ENCODE measurements at regions not wholly inside any gene's neighbourhood (a gene's known extent, or its start where the extent isn't known, plus 50 kb on each side); places are given as distances from the start of the nearest gene placed in this dataset.

DNA sequence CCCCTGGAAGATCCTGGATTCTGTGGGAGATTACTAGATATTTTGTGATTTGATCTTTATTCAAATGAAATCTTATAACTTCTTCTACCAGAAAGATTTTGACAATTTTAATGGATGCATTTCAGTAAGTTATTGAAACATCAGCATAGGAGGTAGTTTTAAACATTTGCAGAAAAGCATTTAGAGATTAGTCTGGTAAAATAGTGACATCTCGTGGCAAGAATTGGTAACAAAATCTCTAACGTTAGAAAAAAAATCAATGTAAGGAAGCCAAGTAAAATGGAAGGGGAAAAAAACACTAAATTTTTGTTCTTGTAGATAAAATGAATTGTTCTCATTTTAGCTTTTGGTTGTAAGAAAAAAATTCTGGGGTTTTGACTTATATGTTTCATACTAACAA lies 73.3 kb downstream of the TASL start:
- intact Hi-C loops (cut with micrococcal nuclease; ENCODE audit: unreplicated experiment) = loop anchor here (5.0 to 10.0 kb wide), 3 partner anchors 227 to 580 kb away; no protein-coding TSS in a partner anchor
- Histone ChIP-seq H3K27me3 (replicated peaks; ENCODE audit: insufficient read depth, low read depth, low read length, poor library complexity) (no peaks in the 10 kb centered on the region), H3K4me1 (ENCODE audit: insufficient read depth, low read length, poor library complexity, severe bottlenecking) (peaks cover 12% of the 10 kb centered on the region), H3K9me3 (ENCODE audit: low read depth, low read length, poor library complexity, severe bottlenecking) (no peaks in the 10 kb centered on the region), H3K4me3 (ENCODE audit: low read depth, low read length, poor library complexity, severe bottlenecking) (no peak overlapping the region), H3K27ac (ENCODE audit: low read depth, low read length, poor library complexity, severe bottlenecking) (no peak overlapping the region), H3K36me3 (ENCODE audit: insufficient read depth, low read length, poor library complexity, severe bottlenecking) (no peaks in the 10 kb centered on the region)
- BruUV-seq (replicated peaks) = no TSS peak
- TF ChIP-seq, protein P1, sequence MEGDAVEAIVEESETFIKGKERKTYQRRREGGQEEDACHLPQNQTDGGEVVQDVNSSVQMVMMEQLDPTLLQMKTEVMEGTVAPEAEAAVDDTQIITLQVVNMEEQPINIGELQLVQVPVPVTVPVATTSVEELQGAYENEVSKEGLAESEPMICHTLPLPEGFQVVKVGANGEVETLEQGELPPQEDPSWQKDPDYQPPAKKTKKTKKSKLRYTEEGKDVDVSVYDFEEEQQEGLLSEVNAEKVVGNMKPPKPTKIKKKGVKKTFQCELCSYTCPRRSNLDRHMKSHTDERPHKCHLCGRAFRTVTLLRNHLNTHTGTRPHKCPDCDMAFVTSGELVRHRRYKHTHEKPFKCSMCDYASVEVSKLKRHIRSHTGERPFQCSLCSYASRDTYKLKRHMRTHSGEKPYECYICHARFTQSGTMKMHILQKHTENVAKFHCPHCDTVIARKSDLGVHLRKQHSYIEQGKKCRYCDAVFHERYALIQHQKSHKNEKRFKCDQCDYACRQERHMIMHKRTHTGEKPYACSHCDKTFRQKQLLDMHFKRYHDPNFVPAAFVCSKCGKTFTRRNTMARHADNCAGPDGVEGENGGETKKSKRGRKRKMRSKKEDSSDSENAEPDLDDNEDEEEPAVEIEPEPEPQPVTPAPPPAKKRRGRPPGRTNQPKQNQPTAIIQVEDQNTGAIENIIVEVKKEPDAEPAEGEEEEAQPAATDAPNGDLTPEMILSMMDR (conservative IDR thresholded peaks at IDR 0.05; ENCODE audit: low read depth, low read length) = peak; percentile 64; the same call in 1 of the 2 replicates
- TF ChIP-seq EZH2 (IDR thresholded peaks at IDR 0.05; ENCODE audit: borderline replicate concordance, low read depth, low read length, poor library complexity, severe bottlenecking) = no peak
- peak; percentile 71 for DNase-seq (ENCODE audit: low spot score)
- CTCF ChIA-PET = interaction anchor here (0.5 kb wide), 1 partner anchor 594 kb away, joined by 3 read pairs; no protein-coding TSS in a partner anchor
- POLR2A ChIA-PET (ENCODE audit: low non-redundant PET) = no interaction called here

- Histone ChIP-seq H3K27ac (ENCODE audit: low read depth, low read length, poor library complexity, severe bottlenecking) (no peak overlapping the region), H3K9me3 (ENCODE audit: low read depth, low read length, poor library complexity, severe bottlenecking) (no peaks in the 10 kb centered on the region), H3K4me3 (ENCODE audit: low read depth, low read length, poor library complexity, severe bottlenecking) (no peak overlapping the region), H3K4me1 (ENCODE audit: insufficient read depth, low read length, poor library complexity, severe bottlenecking) (no peaks in the 10 kb centered on the region), H3K36me3 (ENCODE audit: insufficient read depth, low read length, poor library complexity, severe bottlenecking) (no peaks in the 10 kb centered on the region), H3K27me3 (replicated peaks; ENCODE audit: insufficient read depth, low read depth, low read length, poor library complexity) (no peaks in the 10 kb centered on the region)
- POLR2A ChIA-PET (ENCODE audit: low non-redundant PET) = no interaction called here
- CTCF ChIA-PET = no interaction called here
- DNase-seq (ENCODE audit: low spot score) = no peak
- no TSS peak for BruUV-seq (replicated peaks)
- intact Hi-C loops (cut with micrococcal nuclease; ENCODE audit: unreplicated experiment) = no loop called here
- TF ChIP-seq, protein P1 (conservative IDR thresholded peaks at IDR 0.05; ENCODE audit: low read depth, low read length) = no peak
- no peak for TF ChIP-seq EZH2 (IDR thresholded peaks at IDR 0.05; ENCODE audit: borderline replicate concordance, low read depth, low read length, poor library complexity, severe bottlenecking)
Measured at GRCh38 chrX:30495468-30495867, 82.1 kb downstream of the TASL start.

- no peak overlapping the region for H3K27ac ChIP-seq (ENCODE audit: low read depth, low read length, poor library complexity, severe bottlenecking)
- no peaks in the 10 kb centered on the region for H3K36me3 ChIP-seq (ENCODE audit: insufficient read depth, low read length, poor library complexity, severe bottlenecking)
- BruUV-seq (replicated peaks) = no TSS peak
- POLR2A ChIA-PET (ENCODE audit: low non-redundant PET) = no interaction called here
- CTCF ChIA-PET = no interaction called here
- no peak for DNase-seq (ENCODE audit: low spot score)
- intact Hi-C loops (cut with micrococcal nuclease; ENCODE audit: unreplicated experiment) = no loop called here
- no peak overlapping the region for H3K4me3 ChIP-seq (ENCODE audit: low read depth, low read length, poor library complexity, severe bottlenecking)
- H3K4me1 ChIP-seq (ENCODE audit: insufficient read depth, low read length, poor library complexity, severe bottlenecking) = peaks cover 2% of the 10 kb centered on the region
- H3K27me3 ChIP-seq (replicated peaks; ENCODE audit: insufficient read depth, low read depth, low read length, poor library complexity) = no peaks in the 10 kb centered on the region
- no peak for TF ChIP-seq EZH2 (IDR thresholded peaks at IDR 0.05; ENCODE audit: borderline replicate concordance, low read depth, low read length, poor library complexity, severe bottlenecking)
- TF ChIP-seq, protein P1 (conservative IDR thresholded peaks at IDR 0.05; ENCODE audit: low read depth, low read length) = no peak
- no peaks in the 10 kb centered on the region for H3K9me3 ChIP-seq (ENCODE audit: low read depth, low read length, poor library complexity, severe bottlenecking)
Measured at GRCh38 chrX:30493348-30493747, 84.2 kb downstream of the TASL start.
